MV-4-11 (cell line): ENCODE measurements at regions not wholly inside any gene's neighbourhood (a gene's known extent, or its start where the extent isn't known, plus 50 kb on each side); places are given as distances from the start of the nearest gene placed in this dataset.

ENCODE experiments used
- DNase-seq: peaks from one replicate; lab custom pipeline; 2025; lab: John Stamatoyannopoulos, UW

GRCh38 chr18:78742218-78742745 lies 237.3 kb upstream of the SALL3 start:
- no peak for DNase-seq

DNA sequence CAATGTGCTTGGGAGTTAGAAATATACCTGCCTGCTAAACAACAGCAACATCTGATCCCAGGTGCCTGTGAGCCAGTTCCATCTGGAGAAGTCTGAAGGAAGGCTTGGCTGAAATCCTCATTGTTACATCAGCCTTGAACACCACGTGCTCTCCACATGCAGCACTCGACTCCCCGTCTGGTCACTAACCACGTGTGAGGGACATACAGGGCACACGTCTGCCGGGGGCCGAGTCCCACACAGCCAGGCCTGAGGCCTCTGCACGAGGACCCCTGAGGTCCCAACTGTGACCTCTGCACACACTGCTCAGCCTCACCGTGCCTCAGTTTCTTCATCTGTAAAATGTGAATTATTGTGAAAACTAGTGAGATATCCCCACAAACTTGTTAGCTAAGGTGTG lies 236.5 kb upstream of the SALL3 start:
- DNase-seq = no peak

DNA sequence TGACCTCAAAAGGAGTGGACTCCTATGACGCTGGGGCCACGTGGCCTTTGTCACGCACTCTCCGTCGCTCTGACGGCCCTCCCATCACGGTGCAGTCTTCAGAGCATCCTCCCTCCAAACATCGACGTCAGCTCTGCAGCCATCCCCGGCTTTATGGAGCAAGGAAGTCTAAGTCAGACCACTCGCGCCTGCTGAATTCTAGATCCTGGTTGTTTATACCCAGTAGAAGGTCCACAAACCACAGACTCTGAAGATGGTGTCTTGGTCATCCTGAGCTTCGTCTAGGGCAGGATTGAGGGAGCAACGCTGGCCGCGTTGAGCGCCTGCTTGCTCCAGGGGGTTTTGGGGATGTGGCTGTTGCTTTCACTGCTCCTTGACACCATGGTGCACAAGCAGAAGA lies 228.0 kb upstream of the SALL3 start:
- no peak for DNase-seq

DNA sequence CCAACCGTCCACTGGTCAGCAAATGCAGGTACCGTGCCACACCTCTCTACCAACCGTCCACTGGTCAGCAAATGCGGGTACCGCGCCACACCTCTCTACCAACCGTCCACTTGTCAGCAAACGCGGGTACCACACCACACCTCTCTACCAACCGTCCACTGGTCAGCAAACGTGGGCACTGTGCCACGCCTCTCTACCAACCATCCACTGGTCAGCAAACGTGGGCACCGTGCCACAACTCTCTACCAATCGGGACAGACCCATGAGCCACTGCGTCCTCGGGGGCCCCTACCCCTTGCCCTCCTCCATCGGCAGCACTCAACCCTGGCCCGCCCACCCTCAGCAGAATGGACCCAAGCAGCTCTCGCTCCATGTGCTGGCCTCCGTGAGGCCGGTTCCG lies 226.4 kb upstream of the SALL3 start:
- DNase-seq = no peak

- DNase-seq = no peak
These were observed 225.1 kb upstream of the SALL3 start for GRCh38 chr18:78754311-78755043.

DNA sequence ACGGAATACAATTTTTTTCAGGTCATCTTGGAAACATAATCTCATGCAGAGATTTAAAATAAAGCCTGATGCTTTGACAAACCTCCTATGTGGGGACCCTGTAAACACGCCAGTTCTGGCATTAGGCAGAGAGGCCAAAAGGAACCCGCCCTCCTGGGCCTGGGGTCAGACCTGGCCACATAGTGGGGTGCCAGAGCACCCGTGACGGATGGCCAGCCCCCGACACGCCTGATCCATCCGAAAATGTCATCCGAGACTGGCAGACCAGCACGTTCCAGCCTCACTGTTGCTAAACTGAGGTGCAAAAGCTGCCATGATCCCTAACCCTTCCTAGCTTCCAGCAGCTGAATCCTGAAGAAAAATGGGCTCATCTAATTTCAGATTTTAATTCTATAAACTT lies 222.6 kb upstream of the SALL3 start:
- no peak for DNase-seq

DNA sequence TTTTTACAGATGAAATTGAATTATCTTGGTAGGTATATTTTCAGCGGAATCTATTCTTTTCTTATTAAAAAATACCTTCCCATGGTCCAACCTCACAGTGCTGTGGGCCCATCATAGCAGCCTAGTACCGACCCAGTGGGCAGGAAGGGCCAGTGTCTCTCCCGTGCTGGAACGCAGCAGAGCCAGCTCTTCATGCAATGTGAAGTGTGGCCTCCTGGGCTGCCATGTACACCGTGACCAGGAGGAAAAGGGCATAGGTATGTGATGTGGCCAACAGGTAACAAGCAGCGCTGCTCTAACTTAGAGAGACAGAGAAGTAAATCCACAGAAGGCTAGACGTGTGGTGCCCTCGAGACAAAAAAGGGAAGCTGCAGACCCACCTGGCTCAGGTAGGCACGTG lies 221.1 kb upstream of the SALL3 start:
- DNase-seq = no peak

- no peak for DNase-seq
These were observed 216.9 kb upstream of the SALL3 start for GRCh38 chr18:78762753-78763152.

GRCh38 chr18:78764544-78764943 lies 215.1 kb upstream of the SALL3 start:
- DNase-seq = no peak

DNA sequence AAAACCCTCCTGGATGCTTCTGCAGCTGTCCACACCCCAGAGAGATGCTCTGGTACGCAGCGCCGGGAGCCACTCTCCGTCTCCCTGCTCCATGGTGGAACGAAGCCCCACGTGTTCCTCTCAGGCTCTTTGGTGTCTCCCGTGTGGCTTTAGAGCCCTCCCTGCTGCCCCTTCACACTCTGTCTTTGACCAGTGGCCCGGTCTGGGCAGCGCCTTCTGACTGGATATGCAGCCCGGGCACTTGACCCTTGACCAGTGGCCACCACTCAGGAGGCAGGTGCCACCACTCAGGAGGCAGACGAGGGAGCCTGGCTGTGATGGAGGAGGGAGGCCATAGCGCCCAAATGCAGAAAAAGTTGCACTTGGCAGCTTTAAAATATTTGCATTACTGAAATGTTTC lies 214.5 kb upstream of the SALL3 start:
- no peak for DNase-seq

GRCh38 chr18:78765637-78766281 lies 213.9 kb upstream of the SALL3 start:
- DNase-seq = no peak

GRCh38 chr18:78766651-78767533 lies 212.7 kb upstream of the SALL3 start:
- no peak for DNase-seq

- DNase-seq = no peak
These were observed 212.0 kb upstream of the SALL3 start for GRCh38 chr18:78767648-78768071.

- DNase-seq = no peak
These were observed 211.4 kb upstream of the SALL3 start for GRCh38 chr18:78768221-78768620.

GRCh38 chr18:78768656-78769501 lies 210.7 kb upstream of the SALL3 start:
- DNase-seq = no peak

DNA sequence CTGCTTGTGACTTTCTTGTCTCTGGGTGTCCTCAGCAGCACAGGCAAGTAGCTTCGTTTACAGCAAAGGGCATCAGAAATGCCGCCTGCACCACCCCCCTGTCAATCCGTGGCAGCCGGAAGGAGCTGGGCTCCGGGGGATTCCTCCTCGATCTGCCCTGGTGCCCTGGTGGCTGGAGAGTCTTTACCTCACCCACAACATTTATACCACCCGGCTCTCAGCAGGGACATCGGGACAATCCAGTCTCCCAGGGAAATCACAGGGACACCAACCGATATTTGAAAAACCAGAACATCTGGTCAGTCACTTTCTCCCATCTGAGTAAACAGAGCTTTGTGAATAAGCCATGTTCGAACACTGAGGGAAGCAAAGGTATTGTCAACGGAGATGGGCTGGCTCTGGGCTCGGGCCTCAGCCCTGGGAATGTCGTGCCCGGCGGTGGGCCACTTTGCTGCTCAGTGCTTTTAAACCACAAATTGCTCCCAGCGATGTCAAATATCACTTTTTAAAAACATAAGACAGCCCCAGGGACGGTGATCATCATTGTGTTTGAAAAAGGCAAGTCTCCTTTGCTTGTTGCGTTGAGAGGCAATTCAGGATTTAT lies 210.0 kb upstream of the SALL3 start:
- no peak for DNase-seq

DNA sequence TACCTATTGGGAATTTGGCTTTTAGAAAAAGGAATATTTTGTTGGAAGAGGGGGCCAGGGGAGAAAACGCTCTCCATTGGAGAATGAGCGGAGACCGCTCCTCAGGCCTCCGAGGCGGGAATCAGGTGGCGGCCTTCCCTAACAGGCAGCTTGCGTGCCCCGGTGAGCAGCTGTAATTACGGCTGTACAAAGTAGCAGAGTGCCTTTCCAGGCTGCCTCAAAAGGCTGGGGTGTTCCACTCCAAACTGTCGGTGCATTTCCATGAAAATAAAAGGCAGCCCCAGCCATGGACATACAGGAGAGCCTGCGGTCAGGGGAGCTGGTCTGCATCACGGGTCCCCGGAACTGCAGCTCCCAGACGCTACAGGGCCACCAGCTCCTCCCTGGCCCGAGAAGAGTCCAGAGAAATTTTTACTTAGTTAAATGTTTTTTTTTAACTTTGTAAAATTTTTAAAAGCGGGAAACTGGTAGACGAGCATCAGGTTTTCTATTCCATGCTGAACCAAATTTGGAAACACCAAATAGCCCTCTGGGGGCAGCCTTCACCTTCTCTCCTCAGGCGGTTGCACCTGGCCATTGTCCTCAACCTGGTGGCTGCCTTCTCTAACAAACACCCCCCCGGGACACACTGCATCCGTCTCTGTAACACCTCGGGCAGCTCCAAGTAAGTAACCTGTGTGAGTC lies 209.3 kb upstream of the SALL3 start:
- DNase-seq = no peak

GRCh38 chr18:78770823-78771139 lies 208.8 kb upstream of the SALL3 start:
- DNase-seq = no peak

DNA sequence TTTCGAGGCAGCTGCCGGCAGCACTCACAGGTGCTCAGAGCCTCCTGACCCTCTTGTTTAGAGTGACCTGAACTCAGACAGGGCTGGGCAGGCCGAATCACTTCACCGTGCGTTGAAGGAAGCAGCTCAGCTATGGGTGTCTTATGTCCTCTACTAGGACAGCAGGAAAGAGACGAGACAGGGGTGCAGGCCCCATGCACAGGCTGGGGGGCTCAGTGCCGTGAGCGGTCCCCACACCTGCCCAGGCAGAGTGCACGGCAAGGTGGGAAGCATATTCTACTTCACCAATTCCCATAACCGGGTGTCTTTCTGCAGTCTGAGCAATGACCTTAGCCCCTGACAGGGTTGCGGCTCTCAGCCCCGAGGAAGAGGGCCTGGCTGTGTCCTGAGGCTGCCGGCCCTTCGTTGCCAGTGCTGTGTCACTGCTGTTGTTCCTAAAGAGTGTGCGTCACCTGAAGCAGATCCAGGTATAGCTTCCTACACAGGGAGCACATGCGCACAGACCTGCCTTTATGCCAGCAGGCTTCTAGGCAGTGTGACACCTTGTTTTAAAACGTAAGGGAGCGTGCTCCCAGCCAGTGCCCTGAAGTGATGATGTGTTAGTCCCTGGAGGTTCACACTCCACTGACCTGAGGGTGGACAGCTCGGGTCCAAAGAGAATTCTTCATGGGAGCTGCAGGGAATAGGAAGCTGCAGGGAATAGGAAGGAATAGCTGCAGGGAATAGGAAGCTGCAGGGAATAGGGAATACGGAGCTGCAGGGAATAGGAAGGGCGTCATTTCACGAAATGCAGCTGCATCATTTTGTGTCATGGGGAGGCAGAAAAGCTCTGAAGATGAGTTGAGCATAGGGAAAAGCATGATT lies 207.9 kb upstream of the SALL3 start:
- DNase-seq = no peak
